MM.1S (cell line): ENCODE measurements at regions not wholly inside any gene's neighbourhood (a gene's known extent, or its start where the extent isn't known, plus 50 kb on each side); places are given as distances from the start of the nearest gene placed in this dataset.

Experiments
- DNase-seq: peaks from one replicate; pipeline ENCODE4 v3.0.0-alpha.2; 2015
- H2AFZ ChIP-seq: fragments of 300-600 bp; sonication (generic); 2 replicates; pipeline ENCODE4 v1.6.0; 2016; ENCODE audit warnings: antibody characterized with exemption, low read length
- H3F3A ChIP-seq: fragments of 300-600 bp; sonication (generic); 2 replicates; pipeline ENCODE4 v1.6.1; 2016; ENCODE audit warnings: mild to moderate bottlenecking, antibody characterized with exemption, low read length, moderate library complexity, mixed read lengths; ENCODE audit not compliant: insufficient read depth
- H3K27ac ChIP-seq: fragments of 300-600 bp; sonication (generic); 2 replicates; pipeline ENCODE4 v1.5.1; 2016; ENCODE audit warnings: mild to moderate bottlenecking, low read length
- H3K27me3 ChIP-seq: fragments of 300-600 bp; sonication (generic); replicated peaks from 2 replicates; pipeline ENCODE4 v1.6.0; 2016; ENCODE audit warnings: low read length; ENCODE audit not compliant: insufficient read depth
- H3K36me3 ChIP-seq: fragments of 300-600 bp; sonication (generic); replicated peaks from 2 replicates; pipeline ENCODE4 v1.6.1; 2016; ENCODE audit warnings: mild to moderate bottlenecking, low read length, mixed read lengths; ENCODE audit not compliant: insufficient read depth
- H3K4me1 ChIP-seq: fragments of 300-600 bp; sonication (generic); 2 replicates; pipeline ENCODE4 v1.6.1; 2016; ENCODE audit warnings: low read length, mixed read lengths
- H3K4me2 ChIP-seq: fragments of 300-600 bp; sonication (generic); 2 replicates; pipeline ENCODE4 v1.6.0; 2016; ENCODE audit warnings: low read depth, low read length
- H3K4me3 ChIP-seq: fragments of 300-600 bp; sonication (generic); 2 replicates; pipeline ENCODE4 v1.5.1; 2016; ENCODE audit warnings: low read length, mixed read lengths
- H3K79me2 ChIP-seq: fragments of 300-600 bp; sonication (generic); 2 replicates; pipeline ENCODE4 v1.6.1; 2016; ENCODE audit warnings: mixed run types, low read length, mixed read lengths
- H3K9ac ChIP-seq: fragments of 300-600 bp; sonication (generic); 2 replicates; pipeline ENCODE4 v1.6.1; 2016; ENCODE audit warnings: low read length, mixed read lengths
- H3K9me2 ChIP-seq: fragments of 300-600 bp; sonication (generic); replicated peaks from 2 replicates; pipeline ENCODE4 v1.6.1; 2016; ENCODE audit warnings: mild to moderate bottlenecking, low read length, mixed read lengths; ENCODE audit not compliant: insufficient read depth
- H3K9me3 ChIP-seq: fragments of 300-600 bp; sonication (generic); replicated peaks from 2 replicates; pipeline ENCODE4 v1.6.1; 2016; ENCODE audit warnings: mild to moderate bottlenecking, low read length, mixed read lengths; ENCODE audit not compliant: insufficient read depth
- H4K20me1 ChIP-seq: fragments of 300-600 bp; sonication (generic); 2 replicates; pipeline ENCODE4 v1.6.1; 2016; ENCODE audit warnings: mild to moderate bottlenecking, low read length, moderate library complexity, mixed read lengths; ENCODE audit not compliant: insufficient read depth
- EZH2 ChIP-seq: fragments of 300-600 bp; sonication (generic); optimal IDR thresholded peaks from 2 replicates; pipeline ENCODE3; 2017; ENCODE audit warnings: low read depth, mild to moderate bottlenecking, antibody characterized with exemption, low read length, mixed read lengths
- EZH2phosphoT487 ChIP-seq: fragments of 300-600 bp; sonication (generic); IDR thresholded peaks from 2 replicates; pipeline ENCODE4 v1.6.1; 2018; ENCODE audit warnings: antibody characterized with exemption, low read length
- TF ChIP-seq, protein P1 (sequence below): fragments of 300-600 bp; sonication (generic); IDR thresholded peaks from 2 replicates; pipeline ENCODE4 v1.5.1; 2016; ENCODE audit warnings: antibody characterized with exemption, low read length, mixed read lengths

DNA sequence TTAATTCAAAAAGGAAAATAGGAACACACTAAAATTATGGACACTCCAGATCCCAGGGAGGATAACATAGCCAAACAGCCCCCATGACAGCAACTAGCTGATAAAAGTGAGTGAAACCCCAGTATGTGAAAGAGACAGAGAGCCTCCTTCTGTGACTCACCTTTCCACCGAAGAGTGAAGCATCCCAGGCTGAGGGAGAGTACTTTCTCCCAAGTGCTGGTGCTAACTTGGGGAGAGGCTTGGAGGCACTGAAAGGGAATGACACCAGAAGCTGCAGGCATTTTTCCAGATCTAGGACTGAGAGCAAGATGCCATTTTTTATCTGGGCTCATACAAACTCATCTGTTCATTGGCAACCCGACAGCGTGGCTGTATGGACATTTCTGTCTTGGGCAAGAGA, 339.8 kb downstream of the HTR1B start:
- H3K9me2 ChIP-seq: no peaks in the 10 kb centered on the region
- no peaks in the 10 kb centered on the region for H4K20me1 ChIP-seq
- DNase-seq: no peak
- H2AFZ ChIP-seq: no peak overlapping the region
- no peak overlapping the region for H3K4me2 ChIP-seq
- no peaks in the 10 kb centered on the region for H3K79me2 ChIP-seq
- no peak overlapping the region for H3K9ac ChIP-seq
- no peak overlapping the region for H3K4me3 ChIP-seq
- no peaks in the 10 kb centered on the region for H3F3A ChIP-seq
- no peaks in the 10 kb centered on the region for H3K36me3 ChIP-seq
- H3K27ac ChIP-seq: no peak overlapping the region
- H3K4me1 ChIP-seq: no peaks in the 10 kb centered on the region
- H3K9me3 ChIP-seq: no peaks in the 10 kb centered on the region
- TF ChIP-seq, protein P1, sequence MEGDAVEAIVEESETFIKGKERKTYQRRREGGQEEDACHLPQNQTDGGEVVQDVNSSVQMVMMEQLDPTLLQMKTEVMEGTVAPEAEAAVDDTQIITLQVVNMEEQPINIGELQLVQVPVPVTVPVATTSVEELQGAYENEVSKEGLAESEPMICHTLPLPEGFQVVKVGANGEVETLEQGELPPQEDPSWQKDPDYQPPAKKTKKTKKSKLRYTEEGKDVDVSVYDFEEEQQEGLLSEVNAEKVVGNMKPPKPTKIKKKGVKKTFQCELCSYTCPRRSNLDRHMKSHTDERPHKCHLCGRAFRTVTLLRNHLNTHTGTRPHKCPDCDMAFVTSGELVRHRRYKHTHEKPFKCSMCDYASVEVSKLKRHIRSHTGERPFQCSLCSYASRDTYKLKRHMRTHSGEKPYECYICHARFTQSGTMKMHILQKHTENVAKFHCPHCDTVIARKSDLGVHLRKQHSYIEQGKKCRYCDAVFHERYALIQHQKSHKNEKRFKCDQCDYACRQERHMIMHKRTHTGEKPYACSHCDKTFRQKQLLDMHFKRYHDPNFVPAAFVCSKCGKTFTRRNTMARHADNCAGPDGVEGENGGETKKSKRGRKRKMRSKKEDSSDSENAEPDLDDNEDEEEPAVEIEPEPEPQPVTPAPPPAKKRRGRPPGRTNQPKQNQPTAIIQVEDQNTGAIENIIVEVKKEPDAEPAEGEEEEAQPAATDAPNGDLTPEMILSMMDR: no peak
- TF ChIP-seq EZH2 (no peak), EZH2phosphoT487 (no peak)
- H3K27me3 ChIP-seq: no peaks in the 10 kb centered on the region

DNA sequence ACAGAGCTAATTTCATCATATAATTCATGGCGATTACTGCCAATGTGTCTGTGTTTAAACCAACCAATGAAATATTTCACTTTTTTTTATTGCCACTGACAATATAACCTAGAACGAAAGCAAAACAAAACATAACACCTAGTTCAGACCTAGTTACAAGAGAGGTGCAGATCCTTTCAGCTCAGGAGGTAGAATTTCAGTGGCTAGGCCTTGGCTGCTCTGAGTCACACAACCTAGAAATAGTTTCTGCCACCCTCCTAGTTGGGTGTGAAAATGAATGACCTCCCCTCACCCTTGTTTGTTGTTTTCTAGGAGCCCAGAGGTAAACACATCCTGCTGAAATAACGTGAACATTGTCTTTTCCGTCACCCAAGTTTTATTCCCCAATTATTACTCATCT, 356.3 kb downstream of the HTR1B start:
- no peak overlapping the region for H3K27ac ChIP-seq
- no peaks in the 10 kb centered on the region for H3K79me2 ChIP-seq
- H3K9ac ChIP-seq: no peak overlapping the region
- peak; percentile 25 for DNase-seq
- no peak overlapping the region for H3K4me3 ChIP-seq
- H3K4me1 ChIP-seq: no peaks in the 10 kb centered on the region
- H4K20me1 ChIP-seq: no peaks in the 10 kb centered on the region
- H2AFZ ChIP-seq: no peak overlapping the region
- 0 out of 2 replicates have a peak overlapping the region, but pooled peaks have one; percentile 2 for H3K4me2 ChIP-seq
- no peaks in the 10 kb centered on the region for H3K27me3 ChIP-seq
- TF ChIP-seq EZH2: no peak
- TF ChIP-seq, protein P1: no peak
- no peak for TF ChIP-seq EZH2phosphoT487
- H3F3A ChIP-seq: no peaks in the 10 kb centered on the region
- H3K36me3 ChIP-seq: no peaks in the 10 kb centered on the region
- H3K9me3 ChIP-seq: no peaks in the 10 kb centered on the region
- H3K9me2 ChIP-seq: no peaks in the 10 kb centered on the region

DNA sequence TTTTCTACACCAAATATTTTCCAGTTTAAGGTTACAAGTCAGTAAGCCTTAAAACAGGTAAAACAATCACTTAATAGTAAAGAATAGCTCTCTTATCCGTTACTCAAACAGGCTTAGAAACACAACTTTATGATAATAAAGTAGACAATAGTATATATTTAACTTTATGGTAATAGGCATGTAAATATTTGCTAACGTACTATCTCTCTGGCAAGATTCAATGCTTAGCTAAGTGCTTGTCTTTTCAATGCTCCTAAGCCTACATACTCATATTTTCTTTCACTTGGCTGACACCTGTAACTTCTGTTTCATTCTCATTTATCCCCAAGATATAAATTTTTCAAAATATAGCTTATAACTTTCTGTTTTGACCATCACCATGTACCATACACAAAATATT, 358.2 kb downstream of the HTR1B start:
- H3K4me2 ChIP-seq: no peak overlapping the region
- H3K27me3 ChIP-seq: no peaks in the 10 kb centered on the region
- no peak overlapping the region for H3K9ac ChIP-seq
- no peaks in the 10 kb centered on the region for H3K9me2 ChIP-seq
- no peak overlapping the region for H3K27ac ChIP-seq
- H3K36me3 ChIP-seq: no peaks in the 10 kb centered on the region
- H3K79me2 ChIP-seq: no peaks in the 10 kb centered on the region
- H3K4me1 ChIP-seq: no peaks in the 10 kb centered on the region
- no peaks in the 10 kb centered on the region for H3F3A ChIP-seq
- no peaks in the 10 kb centered on the region for H3K9me3 ChIP-seq
- H2AFZ ChIP-seq: no peak overlapping the region
- no peak overlapping the region for H3K4me3 ChIP-seq
- TF ChIP-seq EZH2phosphoT487 (no peak), EZH2 (no peak)
- TF ChIP-seq, protein P1: no peak
- DNase-seq: no peak
- no peaks in the 10 kb centered on the region for H4K20me1 ChIP-seq
